Progenitor cell of endocrine pancreas (in vitro differentiated cells): ENCODE measurements at regions not wholly inside any gene's neighbourhood (a gene's known extent, or its start where the extent isn't known, plus 50 kb on each side); places are given as distances from the start of the nearest gene placed in this dataset.

Experiments used
- DNase-seq: peaks from one replicate; pipeline ENCODE4 v3.0.0; 2021; ENCODE audit warnings: low spot score; ENCODE audit not compliant: unreplicated experiment
- H3K27ac Mint-ChIP-seq: 2 replicates; pipeline ENCODE4 v1.8.0; 2021; ENCODE audit warnings: mild to moderate bottlenecking, moderate library complexity, mixed read lengths
- H3K27me3 Mint-ChIP-seq: 2 replicates; pipeline ENCODE4 v1.8.0; 2021; ENCODE audit warnings: mixed read lengths
- H3K36me3 Mint-ChIP-seq: 2 replicates; pipeline ENCODE4 v1.8.0; 2022; ENCODE audit warnings: mixed read lengths; ENCODE audit not compliant: insufficient read depth
- H3K4me1 Mint-ChIP-seq: 2 replicates; pipeline ENCODE4 v1.8.0; 2021; ENCODE audit warnings: low read depth, mixed read lengths
- H3K4me3 Mint-ChIP-seq: 2 replicates; pipeline ENCODE4 v1.8.0; 2021; ENCODE audit warnings: low read depth, mild to moderate bottlenecking, moderate library complexity, mixed read lengths
- H3K9me3 Mint-ChIP-seq: 2 replicates; pipeline ENCODE4 v1.8.0; 2021; ENCODE audit warnings: low read depth, mixed read lengths
- TF ChIP-seq, protein P1 (sequence below): fragments of 200-600 bp; sonication (generic); IDR thresholded peaks from one replicate; pipeline ENCODE4 v1.5.0; 2021; ENCODE audit warnings: antibody characterized with exemption, mild to moderate bottlenecking; ENCODE audit not compliant: unreplicated experiment

DNA sequence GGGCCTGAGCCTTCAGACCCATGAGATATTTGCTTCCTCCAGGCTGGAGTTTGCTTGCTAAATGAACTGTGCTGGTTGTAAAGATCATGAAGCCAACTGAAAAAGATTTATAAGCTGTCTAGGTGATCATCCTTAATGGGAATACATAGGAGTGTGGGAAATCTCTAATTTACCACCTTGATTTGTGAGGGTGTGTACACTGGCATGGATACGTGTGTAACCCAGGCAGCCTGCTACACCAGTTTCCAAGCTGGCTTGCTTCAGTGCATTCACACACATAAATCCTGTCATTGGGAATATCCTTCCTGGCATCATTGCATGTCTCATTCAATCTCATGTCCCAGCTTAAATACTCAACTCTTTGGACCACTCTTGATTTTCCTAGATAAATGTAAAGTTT, 57.6 kb upstream of the GNG12 start:
- no peaks in the 10 kb centered on the region for H3K36me3 Mint-ChIP-seq
- peaks cover 5% of the 10 kb centered on the region for H3K4me1 Mint-ChIP-seq
- no peak overlapping the region for H3K27ac Mint-ChIP-seq
- no peak overlapping the region for H3K4me3 Mint-ChIP-seq
- H3K9me3 Mint-ChIP-seq, result no peaks in the 10 kb centered on the region
- H3K27me3 Mint-ChIP-seq, result peaks cover 3% of the 10 kb centered on the region
- DNase-seq, result no peak
- TF ChIP-seq, protein P1, sequence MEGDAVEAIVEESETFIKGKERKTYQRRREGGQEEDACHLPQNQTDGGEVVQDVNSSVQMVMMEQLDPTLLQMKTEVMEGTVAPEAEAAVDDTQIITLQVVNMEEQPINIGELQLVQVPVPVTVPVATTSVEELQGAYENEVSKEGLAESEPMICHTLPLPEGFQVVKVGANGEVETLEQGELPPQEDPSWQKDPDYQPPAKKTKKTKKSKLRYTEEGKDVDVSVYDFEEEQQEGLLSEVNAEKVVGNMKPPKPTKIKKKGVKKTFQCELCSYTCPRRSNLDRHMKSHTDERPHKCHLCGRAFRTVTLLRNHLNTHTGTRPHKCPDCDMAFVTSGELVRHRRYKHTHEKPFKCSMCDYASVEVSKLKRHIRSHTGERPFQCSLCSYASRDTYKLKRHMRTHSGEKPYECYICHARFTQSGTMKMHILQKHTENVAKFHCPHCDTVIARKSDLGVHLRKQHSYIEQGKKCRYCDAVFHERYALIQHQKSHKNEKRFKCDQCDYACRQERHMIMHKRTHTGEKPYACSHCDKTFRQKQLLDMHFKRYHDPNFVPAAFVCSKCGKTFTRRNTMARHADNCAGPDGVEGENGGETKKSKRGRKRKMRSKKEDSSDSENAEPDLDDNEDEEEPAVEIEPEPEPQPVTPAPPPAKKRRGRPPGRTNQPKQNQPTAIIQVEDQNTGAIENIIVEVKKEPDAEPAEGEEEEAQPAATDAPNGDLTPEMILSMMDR, result no peak

DNA sequence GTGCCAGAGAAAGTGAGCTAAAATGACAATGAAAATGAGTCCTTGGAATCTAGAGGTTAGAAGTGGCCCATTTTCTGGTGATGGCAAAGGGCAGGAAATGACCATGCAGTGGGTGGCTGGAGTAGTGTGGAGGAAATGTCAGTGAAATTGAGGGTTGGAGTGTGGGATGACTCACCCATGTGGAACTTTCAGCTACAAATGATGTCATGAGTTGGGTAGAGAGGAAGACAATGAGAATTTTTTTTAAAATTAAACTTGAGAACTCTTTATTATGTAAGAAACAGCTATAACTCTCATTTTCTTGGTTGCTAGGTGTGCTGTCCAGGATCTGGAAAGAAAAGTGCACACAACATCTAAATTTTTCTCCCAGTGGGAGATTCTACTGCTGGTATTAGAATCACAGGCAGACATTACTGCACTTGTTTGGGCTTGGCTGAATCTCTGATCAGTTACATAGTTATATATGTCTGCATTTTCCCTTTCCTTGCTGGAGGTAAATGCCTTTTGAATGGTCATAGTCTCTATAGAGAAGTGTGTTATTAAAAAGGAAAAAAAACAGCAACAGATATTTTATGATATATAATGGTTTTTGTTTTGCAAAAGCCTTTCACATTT, 56.8 kb upstream of the GNG12 start:
- Mint-ChIP-seq H3K4me3 (no peak overlapping the region), H3K9me3 (no peaks in the 10 kb centered on the region), H3K27me3 (peaks cover 6% of the 10 kb centered on the region), H3K36me3 (no peaks in the 10 kb centered on the region), H3K27ac (no peak overlapping the region), H3K4me1 (peaks cover 5% of the 10 kb centered on the region)
- no peak for DNase-seq
- TF ChIP-seq, protein P1, result no peak

DNA sequence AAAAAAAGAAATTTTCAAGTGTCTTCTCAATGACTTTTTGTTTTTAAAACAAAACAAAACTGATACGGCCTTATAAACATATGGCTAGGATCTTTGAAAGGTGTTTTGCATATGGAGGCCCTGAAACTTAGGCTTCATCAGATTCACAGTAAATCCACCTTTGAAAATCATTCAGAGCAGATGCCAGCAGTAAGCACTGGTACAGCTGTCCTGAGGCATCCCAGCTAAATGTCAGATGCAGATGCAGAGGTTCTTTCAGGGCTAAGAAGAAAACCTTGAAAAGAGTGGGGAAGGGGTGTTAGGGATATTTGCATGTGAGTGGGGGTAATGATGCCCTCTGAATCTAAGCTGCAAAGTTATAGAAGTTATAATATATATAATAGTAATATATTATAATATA, 56.2 kb upstream of the GNG12 start:
- Mint-ChIP-seq H3K36me3 (no peaks in the 10 kb centered on the region), H3K27me3 (peaks cover 12% of the 10 kb centered on the region), H3K27ac (no peak overlapping the region), H3K4me1 (peaks cover 5% of the 10 kb centered on the region), H3K9me3 (no peaks in the 10 kb centered on the region), H3K4me3 (no peak overlapping the region)
- no peak for DNase-seq
- TF ChIP-seq, protein P1, result no peak

DNA sequence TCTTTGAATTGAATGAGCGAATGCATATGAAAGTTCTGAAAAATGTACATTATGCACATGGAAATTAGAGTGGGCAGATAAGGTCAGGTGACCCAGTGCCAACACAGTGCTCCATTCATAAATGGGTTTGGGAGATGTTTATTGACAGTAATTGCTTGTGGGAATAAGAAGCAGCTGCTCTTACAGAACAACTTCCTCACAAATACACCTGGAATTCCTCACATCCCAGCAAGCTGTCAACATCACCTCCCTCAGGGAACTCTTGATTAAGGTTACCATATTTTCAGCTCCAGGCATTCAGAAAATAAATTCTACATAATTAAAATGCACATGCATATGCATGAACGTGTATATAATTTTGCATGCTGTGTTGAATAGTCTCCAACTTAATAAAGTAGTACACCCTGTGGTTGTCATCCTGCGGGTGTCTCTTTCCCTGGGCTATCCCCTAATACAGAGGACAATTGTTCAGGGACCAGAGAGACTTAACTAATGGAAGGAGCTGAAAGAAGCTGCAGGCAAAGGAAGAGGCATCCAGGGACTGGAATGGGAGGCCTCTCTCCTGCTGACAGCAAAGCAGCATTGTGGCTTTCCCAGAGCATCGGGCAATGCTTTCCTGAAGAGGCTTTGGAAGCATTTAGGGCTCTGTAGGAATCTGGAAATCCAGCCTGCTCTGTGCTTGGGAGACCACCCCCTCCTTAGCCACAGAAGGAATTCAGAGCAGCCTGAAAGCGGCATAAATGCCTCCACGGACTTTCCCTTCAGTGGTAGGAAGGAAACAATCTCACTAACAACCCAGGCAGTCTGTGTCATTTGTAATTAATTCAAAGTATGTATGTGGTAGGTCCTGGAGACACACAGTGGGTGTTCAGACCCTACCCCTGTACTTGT, 55.2 kb upstream of the GNG12 start:
- Mint-ChIP-seq H3K9me3 (no peaks in the 10 kb centered on the region), H3K36me3 (no peaks in the 10 kb centered on the region), H3K4me3 (no peak overlapping the region), H3K4me1 (peaks cover 5% of the 10 kb centered on the region), H3K27ac (no peak overlapping the region), H3K27me3 (peaks cover 13% of the 10 kb centered on the region)
- DNase-seq, result no peak
- TF ChIP-seq, protein P1, result no peak

DNA sequence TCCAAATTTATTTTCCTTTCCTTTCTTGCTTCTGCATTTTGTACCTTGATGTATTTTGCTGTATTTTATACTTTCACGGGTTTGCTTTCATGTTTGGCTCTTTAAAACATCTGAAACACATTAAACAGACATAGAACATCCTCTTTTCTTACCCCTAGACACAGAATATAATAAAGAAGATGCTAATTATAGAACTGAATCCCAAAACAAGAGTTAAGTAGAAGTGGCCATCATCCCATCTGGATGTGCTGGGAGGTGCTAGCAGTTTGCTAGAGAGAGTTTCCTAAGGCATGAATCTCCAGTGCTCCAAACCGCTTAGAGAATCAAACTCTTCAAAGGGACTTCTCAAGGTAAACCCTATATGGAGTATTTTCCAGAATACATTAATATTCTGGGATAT, 53.9 kb upstream of the GNG12 start:
- Mint-ChIP-seq H3K36me3 (no peaks in the 10 kb centered on the region), H3K27me3 (peaks cover 16% of the 10 kb centered on the region)

More for the DNA sequence above, 53.9 kb upstream of the GNG12 start:
- no peak overlapping the region for H3K4me3 Mint-ChIP-seq
- no peak for DNase-seq
- no peak overlapping the region for H3K27ac Mint-ChIP-seq
- TF ChIP-seq, protein P1, result no peak
- no peaks in the 10 kb centered on the region for H3K9me3 Mint-ChIP-seq
- H3K4me1 Mint-ChIP-seq, result peaks cover 5% of the 10 kb centered on the region
